ENCODE measurements at regions not wholly inside any gene's neighbourhood (a gene's known extent, or its start where the extent isn't known, plus 50 kb on each side); places are given as distances from the start of the nearest gene placed in this dataset.
A peak's percentile ranks its signal among the peaks of the same experiment; 100 is the strongest.

DNA sequence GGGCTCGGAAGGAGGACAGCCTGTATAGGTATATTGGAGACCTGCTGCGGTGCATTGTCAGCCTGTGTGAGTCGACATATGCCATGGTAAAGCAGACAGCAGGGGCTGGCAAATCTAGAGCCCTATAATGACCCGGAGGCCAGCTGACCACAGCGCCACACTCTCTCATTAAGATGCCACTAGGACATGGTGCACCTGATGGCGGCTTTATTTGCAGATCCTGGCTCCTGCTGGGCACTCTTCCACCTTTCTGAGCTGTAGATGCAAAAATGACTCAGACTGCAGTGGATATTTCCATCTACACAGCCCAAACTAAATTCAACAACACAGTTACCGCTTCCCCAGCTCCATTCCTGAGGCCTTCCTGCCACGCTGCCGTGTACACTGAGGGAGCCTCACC lies 389.9 kb downstream of the TNS1 start:
- Histone ChIP-seq H3K27ac (no peak overlapping the region), H3K4me1 (no peaks in the 10 kb centered on the region), H3K9me3 (no peaks in the 10 kb centered on the region), H3K4me3 (no peak overlapping the region), H3K36me3 (replicated peaks in 1 of 2; ENCODE audit: insufficient read depth in 1 of 2, low read depth in 2 of 2) (no peaks in the 10 kb centered on the region), H3K27me3 (no peaks in the 10 kb centered on the region)
- intact Hi-C loops (cut with DNase I): no loop called here
- DNase-seq: no peak
- TF ChIP-seq POLR2A (IDR thresholded peaks at IDR 0.05): no peak
- no peak for TF ChIP-seq CTCF (IDR thresholded peaks at IDR 0.05)
- no peak for ATAC-seq
- WGBS, 2 donors: 87 to 97% methylated on average over 5 to 9 of the region's 9 CpGs

- intact Hi-C loops (cut with DNase I): no loop called here
- WGBS, 2 donors: 81 to 86% methylated on average over 3 of the region's 3 CpGs
Measured at GRCh38 chr2:217612211-217612610, 390.6 kb downstream of the TNS1 start.

GRCh38 chr2:217611626-217612127 lies 391.1 kb downstream of the TNS1 start:
- DNase-seq (no peak), ATAC-seq (no peak)
- no peak for TF ChIP-seq CTCF (IDR thresholded peaks at IDR 0.05)
- TF ChIP-seq POLR2A (IDR thresholded peaks at IDR 0.05): no peak
- intact Hi-C loops (cut with DNase I): no loop called here
- WGBS, 2 donors: 84 to 94% methylated on average over 4 to 5 of the region's 5 CpGs
- no peak overlapping the region for H3K27ac ChIP-seq
- H3K27me3 ChIP-seq: no peaks in the 10 kb centered on the region
- H3K4me3 ChIP-seq: no peak overlapping the region
- H3K4me1 ChIP-seq: no peaks in the 10 kb centered on the region
- H3K9me3 ChIP-seq: no peaks in the 10 kb centered on the region
- no peaks in the 10 kb centered on the region for H3K36me3 ChIP-seq (replicated peaks in 1 of 2; ENCODE audit: insufficient read depth in 1 of 2, low read depth in 2 of 2)

More at GRCh38 chr2:217612211-217612610, 390.6 kb downstream of the TNS1 start:
- TF ChIP-seq CTCF (IDR thresholded peaks at IDR 0.05): no peak
- no peak for TF ChIP-seq POLR2A (IDR thresholded peaks at IDR 0.05)
- DNase-seq: no peak
- Histone ChIP-seq H3K9me3 (no peaks in the 10 kb centered on the region), H3K36me3 (replicated peaks in 1 of 2; ENCODE audit: insufficient read depth in 1 of 2, low read depth in 2 of 2) (no peaks in the 10 kb centered on the region), H3K27me3 (no peaks in the 10 kb centered on the region), H3K27ac (no peak overlapping the region), H3K4me1 (no peaks in the 10 kb centered on the region), H3K4me3 (no peak overlapping the region)
- no peak for ATAC-seq

GRCh38 chr2:217611056-217611455 lies 391.7 kb downstream of the TNS1 start:
- no peaks in the 10 kb centered on the region for H3K4me1 ChIP-seq
- ATAC-seq (no peak), DNase-seq (no peak)
- no peak overlapping the region for H3K4me3 ChIP-seq
- no peak overlapping the region for H3K27ac ChIP-seq
- intact Hi-C loops (cut with DNase I): no loop called here
- no peaks in the 10 kb centered on the region for H3K36me3 ChIP-seq (replicated peaks in 1 of 2; ENCODE audit: insufficient read depth in 1 of 2, low read depth in 2 of 2)
- TF ChIP-seq POLR2A (IDR thresholded peaks at IDR 0.05): no peak
- no peak for TF ChIP-seq CTCF (IDR thresholded peaks at IDR 0.05)
- H3K9me3 ChIP-seq: no peaks in the 10 kb centered on the region
- H3K27me3 ChIP-seq: no peaks in the 10 kb centered on the region
- 82 to 83% methylated on average over 2 to 4 of the region's 4 CpGs for WGBS, 2 donors

DNA sequence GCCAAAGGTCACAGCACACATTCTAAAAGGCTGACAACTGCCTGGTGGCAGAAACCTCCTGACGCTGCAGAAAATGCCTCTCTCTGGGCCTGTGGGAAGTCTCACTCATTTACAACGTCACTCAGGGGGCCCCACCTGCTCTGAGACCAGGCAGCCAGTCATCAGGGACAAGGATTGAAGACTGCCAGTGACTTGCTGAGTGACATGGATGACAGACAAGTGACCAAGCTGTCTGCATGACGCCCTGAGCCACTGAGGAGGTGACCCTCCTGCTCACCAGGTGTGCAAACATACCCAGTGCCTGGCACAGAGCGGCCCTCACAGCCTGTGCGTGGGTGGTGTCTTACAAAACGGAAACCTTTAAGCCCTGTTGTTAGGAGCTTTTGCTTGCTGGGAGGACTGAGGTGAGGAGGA lies 392.4 kb downstream of the TNS1 start:
- intact Hi-C loops (cut with DNase I): no loop called here
- Histone ChIP-seq H3K4me3 (no peak overlapping the region), H3K9me3 (no peaks in the 10 kb centered on the region), H3K4me1 (no peaks in the 10 kb centered on the region), H3K27me3 (no peaks in the 10 kb centered on the region), H3K27ac (no peak overlapping the region), H3K36me3 (replicated peaks in 1 of 2; ENCODE audit: insufficient read depth in 1 of 2, low read depth in 2 of 2) (no peaks in the 10 kb centered on the region)
- no peak for TF ChIP-seq POLR2A (IDR thresholded peaks at IDR 0.05)
- no peak for TF ChIP-seq CTCF (IDR thresholded peaks at IDR 0.05)
- ATAC-seq: no peak
- WGBS, 2 donors: 46 to 53% methylated on average over 6 of the region's 6 CpGs
- DNase-seq: peak in 3 of 4 donors; percentile 7 to 23 (median 21)

Measured in body of pancreas (tissue), 4 donors.